K562 (cell line): ENCODE measurements at regions not wholly inside any gene's neighbourhood (a gene's known extent, or its start where the extent isn't known, plus 50 kb on each side); places are given as distances from the start of the nearest gene placed in this dataset.

Experiments used
- CHD1 ChIP-seq: fragments of 200-600 bp; sonication (generic); IDR thresholded peaks from one replicate; pipeline ENCODE4 v1.6.1; 2012; ENCODE audit warnings: mild to moderate bottlenecking, moderate library complexity, low read length, inconsistent platforms
- CREB1 ChIP-seq, 2 experiments: sonication (generic) in 1 of 2; formaldehyde crosslinking in 1 of 2; IDR thresholded peaks; 2 replicates each; pipeline versions ENCODE4 v1.6.1 to v1.8.0; 2012 to 2022; ENCODE audit warnings: inconsistent platforms in 1 of 2, mild to moderate bottlenecking in 1 of 2, missing genetic modification reagents in 1 of 2, moderate library complexity in 1 of 2
- GABPB1 ChIP-seq: sonication (generic); formaldehyde crosslinking; IDR thresholded peaks from 2 replicates; pipeline ENCODE4 v1.8.0; 2022; ENCODE audit warnings: mild to moderate bottlenecking, missing genetic modification reagents
- MAZ ChIP-seq, 2 experiments: fragments of 450-650 bp in 1 of 2; sonication (generic) in 1 of 2; formaldehyde crosslinking; IDR thresholded peaks in 1 of 2; conservative IDR thresholded peaks in 1 of 2; 2 replicates each; pipeline versions ENCODE4 v1.4.0 to v1.5.0; 2020; ENCODE audit warnings: mild to moderate bottlenecking in 1 of 2, missing genetic modification reagents in 1 of 2
- MTF1 ChIP-seq: fragments of 250-450 bp; sonication (Bioruptor Pico); IDR thresholded peaks from 2 replicates; pipeline ENCODE4 v1.9.0; 2021; ENCODE audit warnings: moderate library complexity, mild to moderate bottlenecking, inconsistent platforms, borderline replicate concordance
- NELFE ChIP-seq: IDR thresholded peaks from 2 replicates; pipeline ENCODE4 v1.6.1; 2011; ENCODE audit warnings: mild to moderate bottlenecking; ENCODE audit not compliant: insufficient read depth, insufficient read length
- SIN3A ChIP-seq, 2 experiments: fragments of 150-350 bp in 1 of 2; IDR thresholded peaks; 2 replicates each; pipeline ENCODE4 v1.6.1; 2011 to 2016; ENCODE audit warnings: borderline replicate concordance in 2 of 2, low read depth in 2 of 2, low read length in 2 of 2, mild to moderate bottlenecking in 2 of 2, moderate library complexity in 2 of 2; ENCODE audit not compliant: control insufficient read depth in 1 of 2
- ZNF253 ChIP-seq: fragments of 250-450 bp; sonication (Bioruptor Pico); conservative IDR thresholded peaks from 2 replicates; pipeline ENCODE4 v1.6.1; 2021; ENCODE audit warnings: mild to moderate bottlenecking

GRCh38 chr11:80816966-80817365, 1376.1 kb upstream of the TENM4 start:
- TF ChIP-seq ZNF253: no peak
- TF ChIP-seq SIN3A (IDR thresholded peaks at IDR 0.05; ENCODE audit: borderline replicate concordance in 2 of 2, control insufficient read depth in 1 of 2, low read depth in 2 of 2, low read length in 2 of 2): no peak
- no peak for TF ChIP-seq CHD1
- no peak for TF ChIP-seq CREB1 (IDR thresholded peaks at IDR 0.05)
- no peak for TF ChIP-seq CREB1 (CRISPR knock-in tag; IDR thresholded peaks at IDR 0.05)
- no peak for TF ChIP-seq MTF1 (CRISPR knock-in tag)
- TF ChIP-seq NELFE: no peak
- no peak for TF ChIP-seq MAZ (CRISPR knock-in tag; conservative IDR thresholded peaks at IDR 0.05 in 1 of 2, IDR thresholded peaks at IDR 0.05 in 1 of 2)
- no peak for TF ChIP-seq GABPB1
